A673 (cell line): ENCODE measurements at regions not wholly inside any gene's neighbourhood (a gene's known extent, or its start where the extent isn't known, plus 50 kb on each side); places are given as distances from the start of the nearest gene placed in this dataset.

Experiments used
- BruUV-seq: library from RNA; stranded (reverse); fragments of 400-500 nt; replicated peaks from 2 replicates; lab custom pipeline; 2021; lab: Mats Ljungman, UMichigan
- CTCF ChIA-PET: fragments of 300-600 bp; sonication (Branson Sonifier 250); formaldehyde crosslinking; loops from one replicate; lab custom pipeline; 2022; ENCODE audit warnings: antibody characterized with exemption; lab: Charles Lee
- POLR2A ChIA-PET: fragments of 300-600 bp; sonication (Branson Sonifier 250); formaldehyde crosslinking; loops from one replicate; lab custom pipeline; 2022; ENCODE audit warnings: antibody characterized with exemption; ENCODE audit not compliant: low non-redundant PET; lab: Charles Lee
- DNase-seq: peaks from one replicate; pipeline ENCODE4 v3.0.0-alpha.2; 2015; ENCODE audit warnings: low spot score
- H3K27ac ChIP-seq: fragments of 200-600 bp; sonication (generic); 2 replicates; pipeline ENCODE4 v1.5.1; 2016; ENCODE audit warnings: mixed run types, low read depth, mild to moderate bottlenecking, mixed read lengths, antibody characterized with exemption, low read length; ENCODE audit not compliant: poor library complexity, severe bottlenecking
- H3K27me3 ChIP-seq: fragments of 200-600 bp; sonication (generic); replicated peaks from 2 replicates; pipeline ENCODE4 v1.6.1; 2017; ENCODE audit warnings: mixed run types, low read depth, mild to moderate bottlenecking, mixed read lengths, antibody characterized with exemption, low read length; ENCODE audit not compliant: insufficient read depth, poor library complexity
- H3K36me3 ChIP-seq: fragments of 200-600 bp; sonication (generic); 2 replicates; pipeline ENCODE4 v1.6.1; 2016; ENCODE audit warnings: mixed run types, mild to moderate bottlenecking, mixed read lengths, antibody characterized with exemption, low read length; ENCODE audit not compliant: insufficient read depth, poor library complexity, severe bottlenecking
- H3K4me1 ChIP-seq: fragments of 200-600 bp; sonication (generic); 2 replicates; pipeline ENCODE4 v1.6.1; 2017; ENCODE audit warnings: mixed run types, mild to moderate bottlenecking, mixed read lengths, antibody characterized with exemption, low read length; ENCODE audit not compliant: insufficient read depth, poor library complexity, severe bottlenecking
- H3K4me3 ChIP-seq: fragments of 200-600 bp; sonication (generic); 2 replicates; pipeline ENCODE4 v1.5.1; 2016; ENCODE audit warnings: low read depth, mixed run types, mild to moderate bottlenecking, mixed read lengths, low read length; ENCODE audit not compliant: poor library complexity, severe bottlenecking
- H3K9me3 ChIP-seq: fragments of 200-600 bp; sonication (generic); 2 replicates; pipeline ENCODE4 v1.6.1; 2016; ENCODE audit warnings: mixed run types, low read depth, mild to moderate bottlenecking, mixed read lengths, antibody characterized with exemption, low read length; ENCODE audit not compliant: poor library complexity, severe bottlenecking
- EZH2 ChIP-seq: fragments of 200-600 bp; sonication (generic); IDR thresholded peaks from 2 replicates; pipeline ENCODE4 v1.6.1; 2017; ENCODE audit warnings: borderline replicate concordance, low read depth, mild to moderate bottlenecking, mixed read lengths, antibody characterized with exemption, low read length; ENCODE audit not compliant: poor library complexity, severe bottlenecking
- intact Hi-C: fragments of 100-400 bp; cut with micrococcal nuclease; formaldehyde crosslinking; loops from one replicate; pipeline ENCODE4 v1.10.0; 2022; ENCODE audit not compliant: unreplicated experiment
- TF ChIP-seq, protein P1 (sequence below): fragments of 300-800, 200-600 bp; sonication (generic); conservative IDR thresholded peaks from 2 replicates; pipeline ENCODE4 v1.5.1; 2017; ENCODE audit warnings: low read depth, mild to moderate bottlenecking, antibody characterized with exemption, low read length, moderate library complexity, mixed read lengths

DNA sequence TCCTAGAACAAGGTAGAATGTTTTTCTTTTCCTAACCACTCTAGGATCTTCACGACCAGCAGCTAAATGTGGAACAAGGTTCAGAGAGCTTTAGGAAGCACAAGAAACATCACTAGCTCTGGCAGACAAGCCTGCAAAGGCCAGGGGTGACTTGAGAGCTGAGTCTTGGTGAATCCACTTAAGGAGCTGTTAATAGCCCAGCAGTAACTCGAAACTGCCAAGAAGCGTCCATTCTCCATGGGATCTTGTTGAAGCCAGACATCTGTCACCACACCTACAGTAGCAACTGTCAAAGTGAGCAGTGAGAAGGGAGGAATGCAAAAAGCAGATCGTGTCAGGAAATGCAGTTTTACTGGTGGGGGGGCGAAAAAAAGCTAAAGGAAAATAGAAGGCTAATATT, 87.2 kb downstream of the ATPSCKMT start:
- CTCF ChIA-PET, result no interaction called here
- Histone ChIP-seq H3K36me3 (no peaks in the 10 kb centered on the region), H3K27me3 (peaks cover 20% of the 10 kb centered on the region), H3K4me1 (no peaks in the 10 kb centered on the region), H3K9me3 (no peaks in the 10 kb centered on the region), H3K4me3 (no peak overlapping the region), H3K27ac (no peak overlapping the region)
- POLR2A ChIA-PET, result no interaction called here
- intact Hi-C loops, result no loop called here
- no peak for TF ChIP-seq EZH2
- TF ChIP-seq, protein P1, sequence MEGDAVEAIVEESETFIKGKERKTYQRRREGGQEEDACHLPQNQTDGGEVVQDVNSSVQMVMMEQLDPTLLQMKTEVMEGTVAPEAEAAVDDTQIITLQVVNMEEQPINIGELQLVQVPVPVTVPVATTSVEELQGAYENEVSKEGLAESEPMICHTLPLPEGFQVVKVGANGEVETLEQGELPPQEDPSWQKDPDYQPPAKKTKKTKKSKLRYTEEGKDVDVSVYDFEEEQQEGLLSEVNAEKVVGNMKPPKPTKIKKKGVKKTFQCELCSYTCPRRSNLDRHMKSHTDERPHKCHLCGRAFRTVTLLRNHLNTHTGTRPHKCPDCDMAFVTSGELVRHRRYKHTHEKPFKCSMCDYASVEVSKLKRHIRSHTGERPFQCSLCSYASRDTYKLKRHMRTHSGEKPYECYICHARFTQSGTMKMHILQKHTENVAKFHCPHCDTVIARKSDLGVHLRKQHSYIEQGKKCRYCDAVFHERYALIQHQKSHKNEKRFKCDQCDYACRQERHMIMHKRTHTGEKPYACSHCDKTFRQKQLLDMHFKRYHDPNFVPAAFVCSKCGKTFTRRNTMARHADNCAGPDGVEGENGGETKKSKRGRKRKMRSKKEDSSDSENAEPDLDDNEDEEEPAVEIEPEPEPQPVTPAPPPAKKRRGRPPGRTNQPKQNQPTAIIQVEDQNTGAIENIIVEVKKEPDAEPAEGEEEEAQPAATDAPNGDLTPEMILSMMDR, result no peak
- DNase-seq, result no peak
- BruUV-seq, result no TSS peak

DNA sequence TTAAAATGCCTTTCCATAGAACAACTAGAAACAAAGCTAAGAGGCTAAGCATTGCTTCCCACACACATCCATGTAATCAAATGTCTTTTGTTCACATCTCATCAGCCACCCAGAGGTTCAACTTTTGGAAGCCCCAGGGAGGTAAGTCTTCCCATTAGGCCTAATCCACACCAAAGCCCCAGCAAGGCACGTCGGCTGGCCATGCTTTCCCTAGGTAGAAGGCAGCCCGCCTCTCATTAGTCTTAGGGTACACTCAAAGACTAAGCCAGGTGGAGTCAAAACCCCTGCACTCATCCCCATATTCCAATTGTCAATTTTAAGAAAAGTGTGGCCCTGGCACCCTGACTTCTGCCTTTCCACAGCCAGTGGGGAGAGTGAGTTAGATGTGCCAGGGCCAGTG, 87.9 kb downstream of the ATPSCKMT start:
- no TSS peak for BruUV-seq
- no peak for DNase-seq
- ChIA-PET CTCF (interaction anchor here (0.6 kb wide), 1 partner anchor 50 kb away, joined by 4 read pairs; no protein-coding TSS in a partner anchor), POLR2A (no interaction called here)
- intact Hi-C loops, result no loop called here
- H3K9me3 ChIP-seq, result no peaks in the 10 kb centered on the region
- TF ChIP-seq, protein P1, result no peak
- TF ChIP-seq EZH2, result no peak
- H3K27me3 ChIP-seq, result peaks cover 20% of the 10 kb centered on the region
- H3K4me3 ChIP-seq, result no peak overlapping the region
- no peaks in the 10 kb centered on the region for H3K36me3 ChIP-seq
- no peak overlapping the region for H3K27ac ChIP-seq
- no peaks in the 10 kb centered on the region for H3K4me1 ChIP-seq

DNA sequence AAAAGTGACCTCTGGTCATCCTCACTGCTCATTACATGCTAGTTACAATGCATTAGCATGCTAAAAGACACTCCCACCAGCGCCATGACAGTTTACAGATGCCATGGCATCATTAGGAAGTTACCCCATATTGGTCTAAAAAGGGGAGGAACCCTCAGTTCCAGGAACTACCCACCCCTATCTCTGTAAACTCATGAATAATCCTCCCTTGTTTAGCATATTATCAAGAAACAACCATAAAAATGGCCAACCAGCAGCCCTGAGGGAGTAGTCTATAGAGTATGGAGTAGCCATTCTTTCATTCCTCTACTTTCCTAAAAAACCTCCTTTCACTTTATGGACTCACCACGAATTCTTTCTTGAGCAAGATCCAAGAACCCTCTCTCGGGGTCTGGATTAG, 89.4 kb downstream of the ATPSCKMT start:
- Histone ChIP-seq H3K4me3 (no peak overlapping the region), H3K4me1 (no peaks in the 10 kb centered on the region), H3K27ac (no peak overlapping the region), H3K9me3 (no peaks in the 10 kb centered on the region), H3K27me3 (peaks cover 20% of the 10 kb centered on the region), H3K36me3 (no peaks in the 10 kb centered on the region)
- no TSS peak for BruUV-seq
- TF ChIP-seq EZH2, result no peak
- TF ChIP-seq, protein P1, result no peak
- DNase-seq, result no peak
- ChIA-PET CTCF (no interaction called here), POLR2A (no interaction called here)
- intact Hi-C loops, result no loop called here
